KG1 (cell line): ENCODE measurements at regions not wholly inside any gene's neighbourhood (a gene's known extent, or its start where the extent isn't known, plus 50 kb on each side); places are given as distances from the start of the nearest gene placed in this dataset.

ENCODE experiments used
- DNase-seq: peaks from one replicate; lab custom pipeline; 2025; lab: John Stamatoyannopoulos, UW

- no peak for DNase-seq
Measured at GRCh38 chr1:219669556-219669955, 56.7 kb upstream of the ZC3H11B start.

- no peak for DNase-seq
Measured at GRCh38 chr1:219669042-219669441, 56.1 kb upstream of the ZC3H11B start.

- DNase-seq = no peak
Measured at GRCh38 chr1:219668446-219668845, 55.5 kb upstream of the ZC3H11B start.

- DNase-seq = no peak
Measured at GRCh38 chr1:219666242-219666641, 53.3 kb upstream of the ZC3H11B start.

GRCh38 chr1:219665089-219665488, 52.2 kb upstream of the ZC3H11B start:
- no peak for DNase-seq

GRCh38 chr1:219664310-219665029, 51.6 kb upstream of the ZC3H11B start:
- DNase-seq = no peak
